HepG2 (cell line): ENCODE measurements at regions not wholly inside any gene's neighbourhood (a gene's known extent, or its start where the extent isn't known, plus 50 kb on each side); places are given as distances from the start of the nearest gene placed in this dataset.

Source experiments
- ATAC-seq: fragments of 200-7000 bp; cut with Tn5 transposase; 3 replicates; pipeline ENCODE4 v1.9.1; 2020; ENCODE audit warnings: mild to moderate bottlenecking, moderate library complexity
- BruUV-seq: library from RNA; stranded (reverse); fragments of 400-500 nt; replicated peaks from 2 replicates; lab custom pipeline; 2021; lab: Mats Ljungman, UMichigan
- CTCF ChIA-PET: fragments of 300-600 bp; formaldehyde crosslinking; extraction: SDS; loops from one replicate; lab custom pipeline; 2021; ENCODE audit warnings: low total read pairs, inconsistent platforms, low intra/inter-chr PET ratio; lab: Yijun Ruan, JAX
- POLR2A ChIA-PET: fragments of 350-600 bp; sonication (Branson Sonifier 250); formaldehyde crosslinking; loops from one replicate; lab custom pipeline; 2020; ENCODE audit warnings: antibody characterized with exemption, inconsistent platforms; lab: Yijun Ruan, JAX
- DNase-seq: peaks from one replicate; pipeline ENCODE4 v3.0.0-alpha.2; 2015; ENCODE audit warnings: low spot score
- FAIRE-seq: peaks from 3 replicates; lab custom pipeline; 2011; peaks lifted over from hg19 to GRCh38; lab: Jason Lieb, UNC
- H2AFZ ChIP-seq: one replicate; pipeline ENCODE4 v1.6.1; 2011; ENCODE audit warnings: low read length, inconsistent platforms
- H3K27ac ChIP-seq: fragments of 300-600 bp; 3 replicates; pipeline ENCODE4 v1.8.0; 2011; ENCODE audit warnings: mixed run types, mild to moderate bottlenecking, mixed read lengths, low read length, inconsistent platforms; ENCODE audit not compliant: insufficient read depth; ENCODE audit errors: extremely low read length
- H3K27me3 ChIP-seq, 2 experiments: fragments of 200-600 bp in 1 of 2; 2 replicates in 1 of 2; 3 replicates in 1 of 2; pipeline versions ENCODE4 v1.6.0 to v1.8.0; 2011; ENCODE audit warnings: low read length in 2 of 2, mild to moderate bottlenecking in 2 of 2, moderate library complexity in 2 of 2, inconsistent platforms in 1 of 2; ENCODE audit not compliant: insufficient read depth in 2 of 2, control insufficient read depth in 1 of 2
- H3K36me3 ChIP-seq, 2 experiments: fragments of 200-600 bp in 1 of 2; replicated peaks in 1 of 2; 2 replicates in 1 of 2; 3 replicates in 1 of 2; pipeline versions ENCODE4 v1.5.1 to v1.8.0; 2011; ENCODE audit warnings: low read length in 2 of 2, inconsistent platforms in 1 of 2; ENCODE audit not compliant: insufficient read depth in 2 of 2, control insufficient read depth in 1 of 2
- H3K4me1 ChIP-seq: 2 replicates; pipeline ENCODE4 v1.5.1; 2012; ENCODE audit warnings: low read length, inconsistent platforms; ENCODE audit not compliant: insufficient read depth
- H3K4me2 ChIP-seq: 2 replicates; pipeline ENCODE4 v1.6.0; 2011; ENCODE audit warnings: low read depth, low read length, inconsistent platforms
- H3K4me3 ChIP-seq, 3 experiments: fragments of 200-600 bp in 1 of 3; sonication (generic), shearing (Covaris generic) in 1 of 3; replicated peaks in 1 of 3; 2 replicates each; pipeline ENCODE4 v1.5.1; 2011 to 2016; ENCODE audit warnings: low read length in 3 of 3, inconsistent platforms in 2 of 3, low read depth in 2 of 3, mild to moderate bottlenecking in 2 of 3, control low read depth in 1 of 3, mixed read lengths in 1 of 3; ENCODE audit not compliant: insufficient read depth in 1 of 3
- H3K79me2 ChIP-seq: one replicate; pipeline ENCODE4 v1.6.1; 2011; ENCODE audit warnings: low read length, inconsistent platforms; ENCODE audit not compliant: insufficient read depth
- H3K9ac ChIP-seq: 2 replicates; pipeline ENCODE4 v1.6.0; 2011; ENCODE audit warnings: mild to moderate bottlenecking, low read depth, low read length, inconsistent platforms; ENCODE audit not compliant: insufficient read depth
- H3K9me3 ChIP-seq: 2 replicates; pipeline ENCODE4 v1.5.1; 2012; ENCODE audit warnings: mild to moderate bottlenecking, low read length
- H4K20me1 ChIP-seq: 2 replicates; pipeline ENCODE4 v1.6.0; 2011; ENCODE audit warnings: inconsistent platforms, mild to moderate bottlenecking, low read length, moderate library complexity; ENCODE audit not compliant: insufficient read depth
- ARNTL ChIP-seq: sonication (generic); formaldehyde crosslinking; IDR thresholded peaks from 2 replicates; pipeline ENCODE4 v1.4.0; 2020; ENCODE audit warnings: mild to moderate bottlenecking, missing genetic modification reagents
- GPBP1L1 ChIP-seq: sonication (generic); formaldehyde crosslinking; IDR thresholded peaks from 2 replicates; pipeline ENCODE4 v1.5.0; 2020; ENCODE audit warnings: mild to moderate bottlenecking, missing genetic modification reagents
- KDM5A ChIP-seq: fragments of 200-600 bp; sonication (generic); IDR thresholded peaks from 2 replicates; pipeline ENCODE4 v1.7.0; 2018; ENCODE audit warnings: antibody characterized with exemption, mild to moderate bottlenecking, low read length, borderline replicate concordance
- NR2F1 ChIP-seq, 2 experiments: fragments of 450-650 bp in 1 of 2; formaldehyde crosslinking in 1 of 2; IDR thresholded peaks; 2 replicates each; pipeline versions ENCODE4 v1.5.0 to v1.6.1; 2016 to 2020; ENCODE audit warnings: mild to moderate bottlenecking in 1 of 2, missing compliant biosample characterization in 1 of 2, missing genetic modification reagents in 1 of 2, moderate library complexity in 1 of 2
- POGZ ChIP-seq: sonication (generic); formaldehyde crosslinking; IDR thresholded peaks from 2 replicates; pipeline ENCODE4 v1.4.0; 2020; ENCODE audit warnings: mild to moderate bottlenecking, missing genetic modification reagents
- POLR2AphosphoS2 ChIP-seq: IDR thresholded peaks from 2 replicates; pipeline ENCODE4 v1.6.1; 2011; ENCODE audit warnings: low read depth, low read length, improper control_type of control experiment
- RNF2 ChIP-seq: fragments of 450-650 bp; conservative IDR thresholded peaks from 2 replicates; pipeline ENCODE4 v1.6.1; 2016; ENCODE audit warnings: low read depth
- SNAPC5 ChIP-seq: sonication (generic); formaldehyde crosslinking; IDR thresholded peaks from 2 replicates; pipeline ENCODE4 v1.8.1; 2023; ENCODE audit warnings: mild to moderate bottlenecking, missing genetic modification reagents, borderline replicate concordance
- TBP ChIP-seq: sonication (generic); formaldehyde crosslinking; IDR thresholded peaks from 2 replicates; pipeline ENCODE4 v1.5.0; 2020; ENCODE audit warnings: missing genetic modification reagents
- ZFAT ChIP-seq: sonication (generic); formaldehyde crosslinking; conservative IDR thresholded peaks from 2 replicates; pipeline ENCODE4 v1.8.1; 2023; ENCODE audit warnings: missing genetic modification reagents, inconsistent platforms
- ZNF138 ChIP-seq: sonication (generic); formaldehyde crosslinking; IDR thresholded peaks from 2 replicates; pipeline ENCODE4 v1.5.0; 2020; ENCODE audit warnings: mild to moderate bottlenecking, low read depth, missing genetic modification reagents
- ZNF235 ChIP-seq: sonication (generic); formaldehyde crosslinking; IDR thresholded peaks from 2 replicates; pipeline ENCODE4 v1.8.1; 2023; ENCODE audit warnings: mild to moderate bottlenecking, missing genetic modification reagents, borderline replicate concordance
- ZNF552 ChIP-seq: sonication (generic); formaldehyde crosslinking; IDR thresholded peaks from 2 replicates; pipeline ENCODE4 v1.9.0; 2022; ENCODE audit warnings: missing genetic modification reagents, mild to moderate bottlenecking, borderline replicate concordance
- ZNF788 ChIP-seq: sonication (generic); formaldehyde crosslinking; IDR thresholded peaks from 2 replicates; pipeline ENCODE4 v1.5.0; 2020; ENCODE audit warnings: mild to moderate bottlenecking, missing genetic modification reagents, borderline replicate concordance
- WGBS: methylation state at CpG from one replicate; pipeline ENCODE4 v1.1.6; 2017; ENCODE audit warnings: low lambda C conversion rate; 5-methylcytosine and 5-hydroxymethylcytosine counted together
- in situ Hi-C: cut with HindIII; loops from 2 replicates; pipeline ENCODE4 v1.10.0; 2017; ENCODE audit warnings: low pct_unique_long_range_greater_than_20kb; ENCODE audit not compliant: extremely low pct_ligation_motif_present
- intact Hi-C: fragments of 100-400 bp; cut with micrococcal nuclease; formaldehyde crosslinking; loops from one replicate; pipeline ENCODE4 v1.10.0; 2022; ENCODE audit not compliant: unreplicated experiment
- TF ChIP-seq, protein P1 (sequence below): sonication (generic); formaldehyde crosslinking; conservative IDR thresholded peaks from 2 replicates; pipeline ENCODE4 v1.4.0; 2020; ENCODE audit warnings: missing genetic modification reagents
- TF ChIP-seq, protein P2 (sequence below): sonication (generic); formaldehyde crosslinking; IDR thresholded peaks from 2 replicates; pipeline ENCODE4 v1.5.0; 2020; ENCODE audit warnings: missing genetic modification reagents

GRCh38 chr6:113048741-113049140 lies 701.6 kb downstream of the RFPL4B start:
- no peak for ATAC-seq
- no peak overlapping the region for H3K4me3 ChIP-seq
- no peak for DNase-seq
- in situ Hi-C loops = no loop called here
- H2AFZ ChIP-seq = no peak overlapping the region
- ChIA-PET POLR2A (no interaction called here), CTCF (no interaction called here)
- no peak overlapping the region for H3K9ac ChIP-seq
- H3K4me2 ChIP-seq = no peak overlapping the region
- no peaks in the 10 kb centered on the region for H3K9me3 ChIP-seq
- H3K27ac ChIP-seq = no peak overlapping the region
- no peaks in the 10 kb centered on the region for H3K79me2 ChIP-seq
- no peak for FAIRE-seq
- H3K4me1 ChIP-seq = no peaks in the 10 kb centered on the region
- no peak for TF ChIP-seq ZNF788 (CRISPR knock-in tag)
- no peak for TF ChIP-seq SNAPC5 (CRISPR knock-in tag)
- TF ChIP-seq ZFAT (CRISPR knock-in tag) = no peak
- TF ChIP-seq TBP (CRISPR knock-in tag) = no peak
- no peak for TF ChIP-seq POGZ (CRISPR knock-in tag)
- no peak for TF ChIP-seq ZNF235 (CRISPR knock-in tag)
- TF ChIP-seq, protein P1, sequence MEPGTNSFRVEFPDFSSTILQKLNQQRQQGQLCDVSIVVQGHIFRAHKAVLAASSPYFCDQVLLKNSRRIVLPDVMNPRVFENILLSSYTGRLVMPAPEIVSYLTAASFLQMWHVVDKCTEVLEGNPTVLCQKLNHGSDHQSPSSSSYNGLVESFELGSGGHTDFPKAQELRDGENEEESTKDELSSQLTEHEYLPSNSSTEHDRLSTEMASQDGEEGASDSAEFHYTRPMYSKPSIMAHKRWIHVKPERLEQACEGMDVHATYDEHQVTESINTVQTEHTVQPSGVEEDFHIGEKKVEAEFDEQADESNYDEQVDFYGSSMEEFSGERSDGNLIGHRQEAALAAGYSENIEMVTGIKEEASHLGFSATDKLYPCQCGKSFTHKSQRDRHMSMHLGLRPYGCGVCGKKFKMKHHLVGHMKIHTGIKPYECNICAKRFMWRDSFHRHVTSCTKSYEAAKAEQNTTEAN (CRISPR knock-in tag) = no peak
- no peak for TF ChIP-seq GPBP1L1 (CRISPR knock-in tag)
- TF ChIP-seq, protein P2, sequence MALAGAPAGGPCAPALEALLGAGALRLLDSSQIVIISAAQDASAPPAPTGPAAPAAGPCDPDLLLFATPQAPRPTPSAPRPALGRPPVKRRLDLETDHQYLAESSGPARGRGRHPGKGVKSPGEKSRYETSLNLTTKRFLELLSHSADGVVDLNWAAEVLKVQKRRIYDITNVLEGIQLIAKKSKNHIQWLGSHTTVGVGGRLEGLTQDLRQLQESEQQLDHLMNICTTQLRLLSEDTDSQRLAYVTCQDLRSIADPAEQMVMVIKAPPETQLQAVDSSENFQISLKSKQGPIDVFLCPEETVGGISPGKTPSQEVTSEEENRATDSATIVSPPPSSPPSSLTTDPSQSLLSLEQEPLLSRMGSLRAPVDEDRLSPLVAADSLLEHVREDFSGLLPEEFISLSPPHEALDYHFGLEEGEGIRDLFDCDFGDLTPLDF (CRISPR knock-in tag) = no peak
- TF ChIP-seq NR2F1 (CRISPR knock-in tag; IDR thresholded peaks at IDR 0.05) = no peak
- no peak for TF ChIP-seq POLR2AphosphoS2
- TF ChIP-seq ZNF552 = no peak
- TF ChIP-seq RNF2 = no peak
- no peak for TF ChIP-seq ZNF138 (CRISPR knock-in tag)
- no peak for TF ChIP-seq KDM5A
- TF ChIP-seq ARNTL (CRISPR knock-in tag) = no peak
- H3K27me3 ChIP-seq = no peaks in the 10 kb centered on the region
- no TSS peak for BruUV-seq
- no peaks in the 10 kb centered on the region for H3K36me3 ChIP-seq
- intact Hi-C loops = no loop called here
- under 1% methylated on average over 3 of the region's 3 CpGs for WGBS
- H4K20me1 ChIP-seq = no peaks in the 10 kb centered on the region
